GM18867 (cell line): ENCODE measurements at regions not wholly inside any gene's neighbourhood (a gene's known extent, or its start where the extent isn't known, plus 50 kb on each side); places are given as distances from the start of the nearest gene placed in this dataset.
A peak's percentile ranks its signal among the peaks of the same experiment; 100 is the strongest.

Experiments
- ATAC-seq: cut with Tn5 transposase; IDR thresholded peaks from one replicate; pipeline ENCODE4 v1.9.1; 2021; ENCODE audit warnings: mild to moderate bottlenecking, moderate library complexity; ENCODE audit not compliant: unreplicated experiment

GRCh38 chr15:39135989-39136388 lies 444.9 kb upstream of the THBS1 start:
- no peak for ATAC-seq

GRCh38 chr15:39139431-39140059 lies 441.3 kb upstream of the THBS1 start:
- ATAC-seq, result peak; percentile 41

- ATAC-seq, result peak; percentile 59
Measured at GRCh38 chr15:39140060-39140604, 440.7 kb upstream of the THBS1 start.

- no peak for ATAC-seq
Measured at GRCh38 chr15:39142500-39142899, 438.4 kb upstream of the THBS1 start.

GRCh38 chr15:39143479-39143878 lies 437.4 kb upstream of the THBS1 start:
- no peak for ATAC-seq

- ATAC-seq, result no peak
Measured at GRCh38 chr15:39144051-39144450, 436.8 kb upstream of the THBS1 start.

- ATAC-seq, result no peak
Measured at GRCh38 chr15:39144613-39145499, 436.0 kb upstream of the THBS1 start.

GRCh38 chr15:39145854-39146625 lies 434.8 kb upstream of the THBS1 start:
- ATAC-seq, result no peak

GRCh38 chr15:39149636-39150150 lies 431.2 kb upstream of the THBS1 start:
- no peak for ATAC-seq

GRCh38 chr15:39151545-39151944 lies 429.3 kb upstream of the THBS1 start:
- ATAC-seq, result peak; percentile 68

- ATAC-seq, result no peak
Measured at GRCh38 chr15:39153058-39153714, 427.7 kb upstream of the THBS1 start.

GRCh38 chr15:39153716-39154115 lies 427.2 kb upstream of the THBS1 start:
- ATAC-seq, result no peak

GRCh38 chr15:39154227-39154638 lies 426.6 kb upstream of the THBS1 start:
- ATAC-seq, result no peak

GRCh38 chr15:39154776-39155175 lies 426.1 kb upstream of the THBS1 start:
- ATAC-seq, result no peak

- no peak for ATAC-seq
Measured at GRCh38 chr15:39156166-39156565, 424.7 kb upstream of the THBS1 start.

- no peak for ATAC-seq
Measured at GRCh38 chr15:39156646-39157250, 424.1 kb upstream of the THBS1 start.

- no peak for ATAC-seq
Measured at GRCh38 chr15:39157882-39158281, 423.0 kb upstream of the THBS1 start.

GRCh38 chr15:39159833-39160232 lies 421.0 kb upstream of the THBS1 start:
- no peak for ATAC-seq

- ATAC-seq, result no peak
Measured at GRCh38 chr15:39161096-39161495, 419.8 kb upstream of the THBS1 start.
